Activated CD8-positive, alpha-beta T cell treated with anti-CD3 and anti-CD28 coated beads for 36 hours (primary cell): ENCODE measurements at regions not wholly inside any gene's neighbourhood (a gene's known extent, or its start where the extent isn't known, plus 50 kb on each side); places are given as distances from the start of the nearest gene placed in this dataset.

ENCODE experiments used
- ATAC-seq: fragments of 200-7000 bp; cut with Tn5 transposase; one replicate; pipeline ENCODE4 v1.10.0; 2021; ENCODE audit warnings: mild to moderate bottlenecking, moderate library complexity
- CTCF ChIA-PET: fragments of 350-600 bp; sonication (Branson Sonifier 250); formaldehyde crosslinking; loops from one replicate; lab custom pipeline; 2021; ENCODE audit warnings: antibody characterized with exemption; lab: Charles Lee
- POLR2A ChIA-PET: fragments of 350-600 bp; sonication (Branson Sonifier 250); formaldehyde crosslinking; loops from one replicate; lab custom pipeline; 2021; ENCODE audit warnings: antibody characterized with exemption; lab: Charles Lee
- DNase-seq: peaks from one replicate; pipeline ENCODE4 v3.0.0-alpha.2; 2020
- H3K27ac Mint-ChIP-seq: one replicate; pipeline ENCODE4 v1.8.0; 2021; ENCODE audit warnings: mild to moderate bottlenecking, mixed read lengths
- H3K27me3 Mint-ChIP-seq: one replicate; pipeline ENCODE4 v1.8.0; 2021; ENCODE audit warnings: mixed read lengths
- H3K36me3 Mint-ChIP-seq: one replicate; pipeline ENCODE4 v1.8.0; 2021; ENCODE audit warnings: low read depth, mixed read lengths
- H3K4me1 Mint-ChIP-seq: one replicate; pipeline ENCODE4 v1.8.0; 2021; ENCODE audit warnings: low read depth, mixed read lengths
- H3K4me3 Mint-ChIP-seq: one replicate; pipeline ENCODE4 v1.8.0; 2021; ENCODE audit warnings: mild to moderate bottlenecking, moderate library complexity, mixed read lengths
- H3K9me3 Mint-ChIP-seq: one replicate; pipeline ENCODE4 v1.8.0; 2021; ENCODE audit warnings: mixed read lengths
- intact Hi-C: fragments of 100-400 bp; cut with micrococcal nuclease; formaldehyde crosslinking; loops from one replicate; pipeline ENCODE4 v1.10.0; 2022
- TF ChIP-seq, protein P1 (sequence below): fragments of 200-600 bp; IDR thresholded peaks from one replicate; pipeline ENCODE4 v1.8.0; 2022; ENCODE audit warnings: antibody characterized with exemption, mild to moderate bottlenecking

DNA sequence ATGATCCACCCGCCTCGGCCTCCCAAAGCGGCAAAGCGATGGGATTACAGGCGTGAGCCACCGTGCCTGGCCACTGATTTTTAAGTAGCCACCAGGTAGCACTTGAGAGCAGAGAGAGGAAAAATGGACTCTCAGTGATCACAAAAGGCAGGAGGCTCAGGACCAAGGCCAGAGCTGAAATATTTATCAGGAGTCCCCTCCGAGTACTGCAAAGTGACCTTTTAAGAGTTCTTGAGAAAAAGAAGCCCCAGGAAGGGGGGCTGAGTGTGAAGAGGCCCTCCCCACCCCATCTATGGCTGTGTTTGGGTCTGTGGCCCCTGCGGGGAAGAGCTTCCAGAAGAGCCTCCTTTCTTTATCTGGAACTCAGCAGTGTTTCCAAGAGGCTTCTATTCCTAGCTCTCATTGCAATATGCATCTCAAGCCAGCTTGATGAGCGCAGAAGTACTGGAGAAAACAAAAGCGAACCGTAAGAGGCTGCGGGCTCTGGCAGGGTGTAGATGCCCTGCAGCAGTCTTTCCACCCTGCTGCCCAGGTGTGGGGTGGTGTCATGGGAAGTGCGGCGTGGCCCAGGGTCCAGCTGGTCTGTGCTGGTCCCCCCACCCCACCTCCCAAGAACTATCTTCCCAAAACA is 75.5 kb upstream of the CDK20 start:
- intact Hi-C loops = loop anchor here (10.0 kb wide), 1 partner anchor 95 kb away; a partner anchor contains a TSS
- POLR2A ChIA-PET = no interaction called here
- H3K27ac Mint-ChIP-seq = no peak overlapping the region

DNA sequence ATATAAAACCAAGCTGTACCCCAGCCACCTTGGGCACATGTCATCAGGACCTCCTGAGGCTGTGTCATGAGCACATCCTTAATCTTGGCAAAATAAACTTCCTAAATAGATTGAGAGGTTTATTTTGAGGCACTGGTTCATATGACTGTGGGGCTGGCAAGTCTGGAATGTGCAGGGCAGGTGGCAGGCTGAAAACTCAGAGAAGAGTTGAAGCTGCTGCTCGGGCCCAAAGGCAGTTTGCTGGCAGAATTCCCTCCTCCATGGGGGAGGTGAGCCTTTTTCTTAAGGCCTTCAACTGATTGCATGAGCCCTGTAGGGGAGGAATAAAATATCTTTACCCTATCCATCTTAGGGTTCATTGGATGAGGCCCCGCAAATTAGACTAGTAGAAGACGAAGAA is 72.2 kb upstream of the CDK20 start:
- no peak overlapping the region for H3K4me3 Mint-ChIP-seq
- ChIA-PET CTCF (no interaction called here), POLR2A (no interaction called here)
- DNase-seq (no peak), ATAC-seq (no peak)
- intact Hi-C loops = no loop called here
- no peak overlapping the region for H3K27ac Mint-ChIP-seq
- H3K4me1 Mint-ChIP-seq = peaks cover 3% of the 10 kb centered on the region
- peaks cover 8% of the 10 kb centered on the region for H3K27me3 Mint-ChIP-seq
- peaks cover 11% of the 10 kb centered on the region for H3K9me3 Mint-ChIP-seq
- H3K36me3 Mint-ChIP-seq = peaks cover 2% of the 10 kb centered on the region
- TF ChIP-seq, protein P1, sequence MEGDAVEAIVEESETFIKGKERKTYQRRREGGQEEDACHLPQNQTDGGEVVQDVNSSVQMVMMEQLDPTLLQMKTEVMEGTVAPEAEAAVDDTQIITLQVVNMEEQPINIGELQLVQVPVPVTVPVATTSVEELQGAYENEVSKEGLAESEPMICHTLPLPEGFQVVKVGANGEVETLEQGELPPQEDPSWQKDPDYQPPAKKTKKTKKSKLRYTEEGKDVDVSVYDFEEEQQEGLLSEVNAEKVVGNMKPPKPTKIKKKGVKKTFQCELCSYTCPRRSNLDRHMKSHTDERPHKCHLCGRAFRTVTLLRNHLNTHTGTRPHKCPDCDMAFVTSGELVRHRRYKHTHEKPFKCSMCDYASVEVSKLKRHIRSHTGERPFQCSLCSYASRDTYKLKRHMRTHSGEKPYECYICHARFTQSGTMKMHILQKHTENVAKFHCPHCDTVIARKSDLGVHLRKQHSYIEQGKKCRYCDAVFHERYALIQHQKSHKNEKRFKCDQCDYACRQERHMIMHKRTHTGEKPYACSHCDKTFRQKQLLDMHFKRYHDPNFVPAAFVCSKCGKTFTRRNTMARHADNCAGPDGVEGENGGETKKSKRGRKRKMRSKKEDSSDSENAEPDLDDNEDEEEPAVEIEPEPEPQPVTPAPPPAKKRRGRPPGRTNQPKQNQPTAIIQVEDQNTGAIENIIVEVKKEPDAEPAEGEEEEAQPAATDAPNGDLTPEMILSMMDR = no peak

More for the DNA sequence above, 75.5 kb upstream of the CDK20 start:
- H3K36me3 Mint-ChIP-seq = no peaks in the 10 kb centered on the region
- CTCF ChIA-PET = no interaction called here
- H3K4me1 Mint-ChIP-seq = peaks cover 3% of the 10 kb centered on the region
- no peak for DNase-seq
- peaks cover 6% of the 10 kb centered on the region for H3K9me3 Mint-ChIP-seq
- TF ChIP-seq, protein P1 = no peak
- no peak overlapping the region for H3K4me3 Mint-ChIP-seq
- H3K27me3 Mint-ChIP-seq = peaks cover 6% of the 10 kb centered on the region
- ATAC-seq = no peak

DNA sequence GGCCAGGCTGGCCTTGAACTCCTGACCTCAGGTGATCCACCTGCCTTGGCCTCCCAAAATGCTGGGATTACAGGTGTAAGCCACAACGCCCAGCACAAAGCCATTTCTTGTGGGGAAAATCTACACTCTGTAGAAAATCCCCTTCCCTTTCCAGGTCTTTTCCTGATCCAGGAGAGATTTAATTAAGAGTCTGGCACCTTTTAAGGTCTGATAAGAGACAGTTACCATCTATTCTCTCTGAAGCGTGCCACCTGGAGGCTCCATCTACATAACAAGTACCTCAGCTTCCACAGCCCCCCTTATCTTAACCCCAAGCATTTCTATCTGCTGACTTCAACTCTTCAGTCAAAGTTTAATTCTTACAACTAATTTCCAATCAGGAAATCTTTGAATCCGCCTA is 71.4 kb upstream of the CDK20 start:
- intact Hi-C loops = no loop called here
- peaks cover 2% of the 10 kb centered on the region for H3K36me3 Mint-ChIP-seq
- peaks cover 3% of the 10 kb centered on the region for H3K4me1 Mint-ChIP-seq
- DNase-seq (no peak), ATAC-seq (no peak)
- H3K4me3 Mint-ChIP-seq = no peak overlapping the region
- no peak overlapping the region for H3K27ac Mint-ChIP-seq
- TF ChIP-seq, protein P1 = no peak
- peaks cover 11% of the 10 kb centered on the region for H3K9me3 Mint-ChIP-seq
- CTCF ChIA-PET = no interaction called here
- POLR2A ChIA-PET = no interaction called here
- peaks cover 9% of the 10 kb centered on the region for H3K27me3 Mint-ChIP-seq

DNA sequence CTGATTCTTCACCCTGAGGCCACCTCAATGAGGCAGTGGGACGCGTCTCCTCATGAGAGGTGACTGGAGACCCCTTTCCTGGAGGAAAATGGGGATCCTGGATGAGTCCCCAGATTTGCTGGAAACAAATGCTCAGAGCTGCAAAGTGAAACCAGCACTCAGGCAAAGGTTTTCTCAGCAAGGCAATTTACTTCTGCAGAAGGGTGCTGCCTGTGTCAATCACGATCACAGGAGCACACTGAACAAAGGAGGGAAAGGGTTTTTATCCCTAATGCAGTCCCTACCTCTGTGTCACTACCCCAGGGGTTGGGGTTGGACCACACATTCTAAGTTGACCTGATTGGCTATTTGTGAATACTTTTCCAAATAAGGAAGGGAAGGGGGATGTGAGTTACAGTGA is 69.9 kb upstream of the CDK20 start:
- Mint-ChIP-seq H3K4me3 (no peak overlapping the region), H3K27ac (no peak overlapping the region), H3K36me3 (peaks cover 2% of the 10 kb centered on the region), H3K4me1 (peaks cover 1% of the 10 kb centered on the region), H3K9me3 (peaks cover 11% of the 10 kb centered on the region), H3K27me3 (peaks cover 7% of the 10 kb centered on the region)
- ATAC-seq (no peak), DNase-seq (no peak)
- TF ChIP-seq, protein P1 = no peak
- ChIA-PET POLR2A (no interaction called here), CTCF (no interaction called here)
- intact Hi-C loops = no loop called here

DNA sequence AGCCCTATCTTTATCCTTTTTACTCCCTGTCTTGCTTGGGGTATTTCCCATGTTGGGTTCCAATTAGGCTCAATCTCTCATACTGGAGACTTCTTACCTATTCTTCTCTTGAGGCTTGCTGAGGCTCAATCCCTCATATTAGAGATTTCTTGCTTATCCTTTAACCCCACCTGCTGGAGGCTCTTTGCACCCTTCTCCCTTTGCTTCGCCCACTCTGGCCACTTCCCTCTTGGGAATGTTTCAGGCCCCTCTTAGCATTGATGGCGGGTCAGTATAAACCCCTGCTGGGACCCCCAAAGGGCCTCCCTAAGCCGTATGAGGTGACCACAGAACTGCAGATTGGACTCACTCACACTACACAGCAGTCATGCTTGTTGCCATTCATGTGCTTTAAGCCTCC is 69.3 kb upstream of the CDK20 start:
- CTCF ChIA-PET = no interaction called here

More for the DNA sequence above, 69.3 kb upstream of the CDK20 start:
- H3K36me3 Mint-ChIP-seq = peaks cover 2% of the 10 kb centered on the region
- ATAC-seq = no peak
- intact Hi-C loops = no loop called here
- DNase-seq = no peak
- POLR2A ChIA-PET = no interaction called here
- peaks cover 7% of the 10 kb centered on the region for H3K27me3 Mint-ChIP-seq
- H3K9me3 Mint-ChIP-seq = peaks cover 14% of the 10 kb centered on the region
- no peaks in the 10 kb centered on the region for H3K4me1 Mint-ChIP-seq
- TF ChIP-seq, protein P1 = no peak
- no peak overlapping the region for H3K27ac Mint-ChIP-seq
- H3K4me3 Mint-ChIP-seq = no peak overlapping the region
